ENCODE measurements at regions not wholly inside any gene's neighbourhood (a gene's known extent, or its start where the extent isn't known, plus 50 kb on each side); places are given as distances from the start of the nearest gene placed in this dataset.

GRCh38 chr10:70954381-70955176, 66.2 kb upstream of the PCBD1 start:
- no peak for TF ChIP-seq CTCF (IDR thresholded peaks at IDR 0.05)
- Mint-ChIP-seq H3K36me3 (ENCODE audit: unreplicated experiment) (no peaks in the 10 kb centered on the region), H3K9me3 (ENCODE audit: unreplicated experiment) (no peaks in the 10 kb centered on the region), H3K4me1 (ENCODE audit: unreplicated experiment) (no peaks in the 10 kb centered on the region), H3K27me3 (ENCODE audit: unreplicated experiment) (peaks cover 59% of the 10 kb centered on the region), H3K27ac (ENCODE audit: unreplicated experiment) (no peak overlapping the region), H3K4me3 (ENCODE audit: unreplicated experiment) (no peak overlapping the region)
- no peak for DNase-seq (ENCODE audit: extremely low spot score, unreplicated experiment)

- peaks cover 48% of the 10 kb centered on the region for H3K27me3 Mint-ChIP-seq (ENCODE audit: unreplicated experiment)
- TF ChIP-seq CTCF (IDR thresholded peaks at IDR 0.05), result no peak
Observed at GRCh38 chr10:70956029-70956759, 67.8 kb upstream of the PCBD1 start.

GRCh38 chr10:70958396-70958795, 70.0 kb upstream of the PCBD1 start:
- H3K4me1 Mint-ChIP-seq (ENCODE audit: unreplicated experiment), result no peaks in the 10 kb centered on the region
- no peaks in the 10 kb centered on the region for H3K9me3 Mint-ChIP-seq (ENCODE audit: unreplicated experiment)
- H3K27ac Mint-ChIP-seq (ENCODE audit: unreplicated experiment), result no peak overlapping the region
- no peak overlapping the region for H3K4me3 Mint-ChIP-seq (ENCODE audit: unreplicated experiment)
- H3K36me3 Mint-ChIP-seq (ENCODE audit: unreplicated experiment), result no peaks in the 10 kb centered on the region
- DNase-seq (ENCODE audit: extremely low spot score, unreplicated experiment), result no peak
- peaks cover 34% of the 10 kb centered on the region for H3K27me3 Mint-ChIP-seq (ENCODE audit: unreplicated experiment)
- no peak for TF ChIP-seq CTCF (IDR thresholded peaks at IDR 0.05)

More at GRCh38 chr10:70956029-70956759, 67.8 kb upstream of the PCBD1 start:
- no peak for DNase-seq (ENCODE audit: extremely low spot score, unreplicated experiment)
- H3K4me1 Mint-ChIP-seq (ENCODE audit: unreplicated experiment), result no peaks in the 10 kb centered on the region
- no peaks in the 10 kb centered on the region for H3K36me3 Mint-ChIP-seq (ENCODE audit: unreplicated experiment)
- no peak overlapping the region for H3K4me3 Mint-ChIP-seq (ENCODE audit: unreplicated experiment)
- no peaks in the 10 kb centered on the region for H3K9me3 Mint-ChIP-seq (ENCODE audit: unreplicated experiment)
- no peak overlapping the region for H3K27ac Mint-ChIP-seq (ENCODE audit: unreplicated experiment)

- Mint-ChIP-seq H3K9me3 (ENCODE audit: unreplicated experiment) (no peaks in the 10 kb centered on the region), H3K27me3 (ENCODE audit: unreplicated experiment) (peaks cover 31% of the 10 kb centered on the region), H3K4me1 (ENCODE audit: unreplicated experiment) (no peaks in the 10 kb centered on the region), H3K27ac (ENCODE audit: unreplicated experiment) (no peak overlapping the region), H3K4me3 (ENCODE audit: unreplicated experiment) (no peak overlapping the region), H3K36me3 (ENCODE audit: unreplicated experiment) (no peaks in the 10 kb centered on the region)
- no peak for TF ChIP-seq CTCF (IDR thresholded peaks at IDR 0.05)
- no peak for DNase-seq (ENCODE audit: extremely low spot score, unreplicated experiment)
Observed at GRCh38 chr10:70960316-70960715, 72.0 kb upstream of the PCBD1 start.

All from osteocyte (in vitro differentiated cells).